ENCODE measurements at regions not wholly inside any gene's neighbourhood (a gene's known extent, or its start where the extent isn't known, plus 50 kb on each side); places are given as distances from the start of the nearest gene placed in this dataset.

DNA sequence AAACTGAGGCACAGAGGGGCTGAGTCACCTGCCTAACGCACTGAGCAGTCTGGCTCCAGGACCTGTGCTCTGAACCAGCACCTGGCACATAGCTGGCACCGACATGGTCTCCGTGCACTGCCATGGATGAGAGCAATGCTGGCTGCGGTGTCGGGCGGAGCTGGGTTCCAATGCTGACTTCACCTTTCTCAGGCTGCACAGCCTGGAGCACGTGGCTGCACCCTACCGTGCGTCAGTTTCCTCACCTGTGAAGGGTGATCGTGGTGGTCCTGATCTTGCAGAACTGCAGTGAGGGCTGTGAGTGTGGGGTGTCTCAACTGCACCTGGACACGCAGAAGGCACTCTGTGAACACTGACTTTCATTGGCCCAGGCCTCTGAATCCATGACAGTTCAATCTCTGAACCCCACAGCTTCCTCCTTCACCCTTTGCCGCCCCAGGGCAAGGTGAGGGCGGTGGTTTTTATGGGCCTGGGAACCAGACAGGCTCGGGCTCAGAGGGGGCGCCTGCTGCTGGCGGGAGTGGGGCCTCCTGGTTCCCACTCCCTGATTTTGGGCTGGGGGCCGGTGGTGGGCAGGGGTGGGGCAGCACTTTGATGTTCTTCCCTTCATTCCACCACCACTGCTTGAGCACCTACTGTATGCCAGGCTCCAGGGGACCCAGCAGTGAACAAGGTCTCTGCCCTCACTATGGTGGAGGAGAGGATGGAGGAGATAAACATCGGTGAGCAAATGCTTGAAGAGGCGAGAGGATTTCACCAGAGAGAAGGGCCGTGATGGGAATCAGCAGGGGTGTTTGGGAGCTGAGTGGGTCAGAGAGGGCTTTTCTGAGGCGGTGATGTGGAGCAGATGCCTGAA is 102.9 kb downstream of the CEBPB start:
- TF ChIP-seq ESRRG (CRISPR knock-in tag; IDR thresholded peaks at IDR 0.05) (no peak), ZC3H10 (CRISPR knock-in tag; IDR thresholded peaks at IDR 0.05) (no peak), POU6F1 (CRISPR knock-in tag; IDR thresholded peaks at IDR 0.05; ENCODE audit: borderline replicate concordance, low read depth) (no peak)

DNA sequence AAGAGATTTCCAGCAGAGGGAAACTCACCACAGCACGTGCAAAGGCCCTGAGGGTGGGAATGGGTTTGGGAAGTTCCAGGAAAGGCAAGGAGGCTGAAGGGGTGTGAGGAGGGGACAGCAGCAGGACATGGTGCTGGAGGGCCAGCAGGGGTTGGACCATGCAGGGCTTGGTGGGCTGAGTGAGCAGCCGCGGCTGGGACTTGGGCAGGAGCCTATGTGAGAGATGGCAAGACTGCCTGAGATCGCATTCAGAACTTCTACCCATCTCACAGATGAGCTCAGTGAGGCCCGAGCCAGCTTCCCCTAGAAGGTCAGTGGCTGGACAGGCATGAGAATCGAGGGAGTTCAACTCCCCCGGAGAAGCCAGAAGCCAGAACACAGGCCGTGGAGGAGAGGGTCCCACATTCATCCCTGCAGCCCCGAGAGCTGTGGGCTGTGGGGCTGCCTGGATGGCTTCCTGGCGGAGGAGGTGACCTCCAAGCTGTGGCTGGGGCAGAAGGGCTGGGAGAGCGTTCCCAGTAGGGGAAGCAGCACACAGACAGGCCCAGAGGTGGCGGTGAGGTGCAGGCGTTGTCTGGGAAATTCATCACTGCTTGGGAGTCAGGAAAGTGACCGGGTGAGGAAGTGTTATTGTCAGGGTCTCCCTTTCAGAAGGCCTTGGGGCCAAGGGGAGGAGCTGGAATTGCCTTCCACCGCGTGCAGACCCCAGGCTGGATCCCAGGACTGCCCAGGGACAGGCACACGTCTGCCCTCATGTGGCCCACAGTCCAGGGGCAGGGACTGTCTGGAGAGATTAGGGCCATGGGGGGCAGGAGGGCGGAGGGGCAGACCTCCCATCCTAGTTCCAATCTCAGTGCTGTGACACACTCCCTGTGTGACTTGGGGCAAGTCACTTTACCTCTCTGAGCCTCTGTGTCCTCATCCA is 103.8 kb downstream of the CEBPB start:
- ATAC-seq: no peak
- TF ChIP-seq ARNTL (CRISPR knock-in tag; IDR thresholded peaks at IDR 0.05; ENCODE audit: borderline replicate concordance, low read depth) (no peak), TCF4 (CRISPR knock-in tag; IDR thresholded peaks at IDR 0.05; ENCODE audit: borderline replicate concordance) (no peak), ZNF565 (CRISPR knock-in tag; conservative IDR thresholded peaks at IDR 0.05; ENCODE audit: low read depth) (no peak), ZNF8 (CRISPR knock-in tag; IDR thresholded peaks at IDR 0.05) (no peak), PPARA (CRISPR knock-in tag; IDR thresholded peaks at IDR 0.05; ENCODE audit: borderline replicate concordance) (no peak), CSRNP3 (CRISPR knock-in tag; IDR thresholded peaks at IDR 0.05) (no peak), ZFP3 (CRISPR knock-in tag; IDR thresholded peaks at IDR 0.05) (no peak), ISL1 (CRISPR knock-in tag; IDR thresholded peaks at IDR 0.05) (no peak), ZC3H10 (CRISPR knock-in tag; IDR thresholded peaks at IDR 0.05) (no peak), TOX (CRISPR knock-in tag; IDR thresholded peaks at IDR 0.05; ENCODE audit: borderline replicate concordance) (no peak), SNAI2 (CRISPR knock-in tag; IDR thresholded peaks at IDR 0.05) (no peak), PATZ1 (CRISPR knock-in tag; IDR thresholded peaks at IDR 0.05; ENCODE audit: borderline replicate concordance) (no peak), BACH2 (CRISPR knock-in tag; IDR thresholded peaks at IDR 0.05; ENCODE audit: borderline replicate concordance) (no peak), CSDC2 (CRISPR knock-in tag; IDR thresholded peaks at IDR 0.05) (no peak), ZFP30 (CRISPR knock-in tag; IDR thresholded peaks at IDR 0.05) (no peak), RARB (CRISPR knock-in tag; IDR thresholded peaks at IDR 0.05) (no peak), ESRRG (CRISPR knock-in tag; IDR thresholded peaks at IDR 0.05) (no peak), GLIS3 (CRISPR knock-in tag; IDR thresholded peaks at IDR 0.05) (no peak), OSR1 (CRISPR knock-in tag; IDR thresholded peaks at IDR 0.05) (no peak)
- TF ChIP-seq, protein P1, sequence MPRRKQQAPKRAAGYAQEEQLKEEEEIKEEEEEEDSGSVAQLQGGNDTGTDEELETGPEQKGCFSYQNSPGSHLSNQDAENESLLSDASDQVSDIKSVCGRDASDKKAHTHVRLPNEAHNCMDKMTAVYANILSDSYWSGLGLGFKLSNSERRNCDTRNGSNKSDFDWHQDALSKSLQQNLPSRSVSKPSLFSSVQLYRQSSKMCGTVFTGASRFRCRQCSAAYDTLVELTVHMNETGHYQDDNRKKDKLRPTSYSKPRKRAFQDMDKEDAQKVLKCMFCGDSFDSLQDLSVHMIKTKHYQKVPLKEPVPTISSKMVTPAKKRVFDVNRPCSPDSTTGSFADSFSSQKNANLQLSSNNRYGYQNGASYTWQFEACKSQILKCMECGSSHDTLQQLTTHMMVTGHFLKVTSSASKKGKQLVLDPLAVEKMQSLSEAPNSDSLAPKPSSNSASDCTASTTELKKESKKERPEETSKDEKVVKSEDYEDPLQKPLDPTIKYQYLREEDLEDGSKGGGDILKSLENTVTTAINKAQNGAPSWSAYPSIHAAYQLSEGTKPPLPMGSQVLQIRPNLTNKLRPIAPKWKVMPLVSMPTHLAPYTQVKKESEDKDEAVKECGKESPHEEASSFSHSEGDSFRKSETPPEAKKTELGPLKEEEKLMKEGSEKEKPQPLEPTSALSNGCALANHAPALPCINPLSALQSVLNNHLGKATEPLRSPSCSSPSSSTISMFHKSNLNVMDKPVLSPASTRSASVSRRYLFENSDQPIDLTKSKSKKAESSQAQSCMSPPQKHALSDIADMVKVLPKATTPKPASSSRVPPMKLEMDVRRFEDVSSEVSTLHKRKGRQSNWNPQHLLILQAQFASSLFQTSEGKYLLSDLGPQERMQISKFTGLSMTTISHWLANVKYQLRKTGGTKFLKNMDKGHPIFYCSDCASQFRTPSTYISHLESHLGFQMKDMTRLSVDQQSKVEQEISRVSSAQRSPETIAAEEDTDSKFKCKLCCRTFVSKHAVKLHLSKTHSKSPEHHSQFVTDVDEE (CRISPR knock-in tag; IDR thresholded peaks at IDR 0.05): no peak

More for the DNA sequence above, 102.9 kb downstream of the CEBPB start:
- ATAC-seq: no peak

DNA sequence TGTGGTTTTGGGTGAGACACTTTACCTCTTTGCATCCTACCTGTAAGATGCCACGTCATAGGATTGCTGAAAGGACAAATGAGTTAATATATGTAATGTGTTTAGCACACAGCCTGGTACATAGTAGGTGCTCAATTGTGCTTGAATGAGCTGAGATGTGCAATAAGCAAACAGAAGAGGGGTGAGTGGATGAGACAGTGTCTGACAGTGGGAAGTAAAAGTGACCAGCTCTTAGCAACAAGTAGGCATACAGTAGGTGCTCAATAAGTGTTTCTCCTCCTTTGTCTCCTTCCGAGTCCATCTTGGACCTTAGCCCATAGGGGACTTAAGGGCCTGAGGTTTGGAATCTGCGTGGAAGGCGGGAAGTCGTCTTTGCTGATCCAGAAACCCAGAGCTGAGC is 104.7 kb downstream of the CEBPB start:
- ATAC-seq: no peak
- TF ChIP-seq CSDC2 (CRISPR knock-in tag; IDR thresholded peaks at IDR 0.05) (no peak), ZFP3 (CRISPR knock-in tag; IDR thresholded peaks at IDR 0.05) (no peak), ISL1 (CRISPR knock-in tag; IDR thresholded peaks at IDR 0.05) (no peak), ZFP30 (CRISPR knock-in tag; IDR thresholded peaks at IDR 0.05) (no peak), ZC3H10 (CRISPR knock-in tag; IDR thresholded peaks at IDR 0.05) (no peak), ZNF70 (CRISPR knock-in tag; IDR thresholded peaks at IDR 0.05) (no peak), TOX (CRISPR knock-in tag; IDR thresholded peaks at IDR 0.05; ENCODE audit: borderline replicate concordance) (no peak), RARB (CRISPR knock-in tag; IDR thresholded peaks at IDR 0.05) (no peak), GLIS3 (CRISPR knock-in tag; IDR thresholded peaks at IDR 0.05) (no peak), PPARA (CRISPR knock-in tag; IDR thresholded peaks at IDR 0.05; ENCODE audit: borderline replicate concordance) (no peak), POU6F1 (CRISPR knock-in tag; IDR thresholded peaks at IDR 0.05; ENCODE audit: borderline replicate concordance, low read depth) (no peak), CSRNP3 (CRISPR knock-in tag; IDR thresholded peaks at IDR 0.05) (no peak), ZNF8 (CRISPR knock-in tag; IDR thresholded peaks at IDR 0.05) (no peak), OSR1 (CRISPR knock-in tag; IDR thresholded peaks at IDR 0.05) (no peak), SNAI2 (CRISPR knock-in tag; IDR thresholded peaks at IDR 0.05) (no peak), BACH2 (CRISPR knock-in tag; IDR thresholded peaks at IDR 0.05; ENCODE audit: borderline replicate concordance) (no peak), ESRRG (CRISPR knock-in tag; IDR thresholded peaks at IDR 0.05) (no peak), ARNTL (CRISPR knock-in tag; IDR thresholded peaks at IDR 0.05; ENCODE audit: borderline replicate concordance, low read depth) (no peak)

Measured in SK-N-SH treated with all-trans-retinoic acid at 6 μM for 48 hours (cell line).